ENCODE measurements at regions not wholly inside any gene's neighbourhood (a gene's known extent, or its start where the extent isn't known, plus 50 kb on each side); places are given as distances from the start of the nearest gene placed in this dataset.

- Mint-ChIP-seq H3K4me1 (peaks cover 3% of the 10 kb centered on the region), H3K27me3 (ENCODE audit: low read depth) (no peaks in the 10 kb centered on the region), H3K4me3 (no peak overlapping the region), H3K27ac (no peak overlapping the region), H3K36me3 (no peaks in the 10 kb centered on the region), H3K9me3 (peaks cover 8% of the 10 kb centered on the region; the same call in 1 of the 2 replicates)
- DNase-seq (ENCODE audit: low spot score) (no peak), ATAC-seq (no peak)
- CTCF ChIA-PET = no interaction called here
- no peak for TF ChIP-seq SMAD3 (CRISPR knock-in tag; IDR thresholded peaks at IDR 0.05; ENCODE audit: borderline replicate concordance)
- TF ChIP-seq ZNF532 (CRISPR knock-in tag; IDR thresholded peaks at IDR 0.05; ENCODE audit: borderline replicate concordance) = no peak
- no peak for TF ChIP-seq HMGXB4 (CRISPR knock-in tag; IDR thresholded peaks at IDR 0.05)
- no peak for TF ChIP-seq MYBL2 (CRISPR knock-in tag; IDR thresholded peaks at IDR 0.05)
- no peak for TF ChIP-seq FOXJ3 (CRISPR knock-in tag; IDR thresholded peaks at IDR 0.05; ENCODE audit: borderline replicate concordance)
- TF ChIP-seq OVOL2 (CRISPR knock-in tag; IDR thresholded peaks at IDR 0.05; ENCODE audit: borderline replicate concordance) = no peak
- TF ChIP-seq ATF3 (CRISPR knock-in tag; conservative IDR thresholded peaks at IDR 0.05) = no peak
- TF ChIP-seq ZNF281 (CRISPR knock-in tag; IDR thresholded peaks at IDR 0.05) = no peak
- TF ChIP-seq ZSCAN18 (CRISPR knock-in tag; IDR thresholded peaks at IDR 0.05) = no peak
- TF ChIP-seq NR3C1 (CRISPR knock-in tag; conservative IDR thresholded peaks at IDR 0.05; ENCODE audit: low read depth) = no peak
- TF ChIP-seq PRDM15 (CRISPR knock-in tag; IDR thresholded peaks at IDR 0.05) = no peak
- TF ChIP-seq MLX (CRISPR knock-in tag; IDR thresholded peaks at IDR 0.05) = no peak
- no peak for TF ChIP-seq SP1 (CRISPR knock-in tag; conservative IDR thresholded peaks at IDR 0.05)
- no peak for TF ChIP-seq TP53 (CRISPR knock-in tag; IDR thresholded peaks at IDR 0.05)
- no peak for TF ChIP-seq ZNF219 (CRISPR knock-in tag; IDR thresholded peaks at IDR 0.05; ENCODE audit: borderline replicate concordance)
- TF ChIP-seq ESRRA (CRISPR knock-in tag; IDR thresholded peaks at IDR 0.05; ENCODE audit: borderline replicate concordance) = no peak
- no peak for TF ChIP-seq ZNF138 (CRISPR knock-in tag; conservative IDR thresholded peaks at IDR 0.05)
- no peak for TF ChIP-seq E2F1 (CRISPR knock-in tag; IDR thresholded peaks at IDR 0.05)
- POLR2A ChIA-PET = no interaction called here
Observed at GRCh38 chr5:51995773-51996306, 612.6 kb downstream of the ISL1 start.

Measured in WTC11 (cell line).